K562 (cell line): ENCODE measurements at regions not wholly inside any gene's neighbourhood (a gene's known extent, or its start where the extent isn't known, plus 50 kb on each side); places are given as distances from the start of the nearest gene placed in this dataset.

ENCODE experiments used
- CBFB ChIP-seq: sonication (generic); formaldehyde crosslinking; IDR thresholded peaks from 2 replicates; pipeline ENCODE4 v1.4.0; 2020; ENCODE audit warnings: mild to moderate bottlenecking, missing genetic modification reagents
- HDGF ChIP-seq: fragments of 450-650 bp; IDR thresholded peaks from 2 replicates; pipeline ENCODE4 v1.6.1; 2016
- HMG20A ChIP-seq: fragments of 450-650 bp; formaldehyde crosslinking; conservative IDR thresholded peaks from 2 replicates; pipeline ENCODE4 v1.4.0; 2020; ENCODE audit warnings: mild to moderate bottlenecking, mixed read lengths
- POLR2A ChIP-seq: fragments of 450-650 bp; conservative IDR thresholded peaks from 2 replicates; pipeline ENCODE4 v1.6.1; 2016
- SMARCB1 ChIP-seq: IDR thresholded peaks from 2 replicates; pipeline ENCODE4 v1.6.1; 2011; ENCODE audit warnings: improper control_type of control experiment, low read depth; ENCODE audit not compliant: insufficient read length
- SMC3 ChIP-seq: conservative IDR thresholded peaks from 2 replicates; pipeline ENCODE4 v1.6.1; 2011; ENCODE audit warnings: low read depth, low read length, improper control_type of control experiment; ENCODE audit not compliant: insufficient read depth
- SREBF2 ChIP-seq: sonication (generic); formaldehyde crosslinking; IDR thresholded peaks from 2 replicates; pipeline ENCODE4 v1.4.0; 2020; ENCODE audit warnings: mild to moderate bottlenecking, missing genetic modification reagents
- TCF7L2 ChIP-seq: fragments of 150-350 bp; IDR thresholded peaks from 2 replicates; pipeline ENCODE4 v1.6.1; 2016; ENCODE audit warnings: low read depth, mild to moderate bottlenecking, low read length, moderate library complexity
- ZNF274 ChIP-seq: IDR thresholded peaks from 2 replicates; pipeline ENCODE4 v1.6.1; 2011; ENCODE audit warnings: low read depth, mild to moderate bottlenecking, low read length, moderate library complexity, borderline replicate concordance
- ZSCAN32 ChIP-seq: fragments of 450-650 bp; formaldehyde crosslinking; IDR thresholded peaks from 2 replicates; pipeline ENCODE4 v1.4.0; 2020; ENCODE audit warnings: mild to moderate bottlenecking, moderate library complexity
- TF ChIP-seq, protein P1 (sequence below): fragments of 200-800 bp; sonication (Bioruptor generic); IDR thresholded peaks from 2 replicates; pipeline ENCODE4 v1.6.1; 2017; ENCODE audit warnings: missing genetic modification characterization, missing compliant biosample characterization
- TF ChIP-seq, protein P2 (sequence below), 3 experiments: IDR thresholded peaks in 2 of 3; conservative IDR thresholded peaks in 1 of 3; 2 replicates each; pipeline ENCODE4 v1.5.1; 2011 to 2012; ENCODE audit warnings: low read length in 3 of 3, mild to moderate bottlenecking in 3 of 3, control low read depth in 2 of 3, improper control_type of control experiment in 1 of 3, inconsistent platforms in 1 of 3, low read depth in 1 of 3, mixed read lengths in 1 of 3, moderate library complexity in 1 of 3; ENCODE audit not compliant: insufficient read depth in 2 of 3
- TF ChIP-seq, protein P3 (sequence below): fragments of 450-650 bp; formaldehyde crosslinking; IDR thresholded peaks from 2 replicates; pipeline ENCODE4 v1.4.0; 2022; ENCODE audit warnings: missing genetic modification characterization

DNA sequence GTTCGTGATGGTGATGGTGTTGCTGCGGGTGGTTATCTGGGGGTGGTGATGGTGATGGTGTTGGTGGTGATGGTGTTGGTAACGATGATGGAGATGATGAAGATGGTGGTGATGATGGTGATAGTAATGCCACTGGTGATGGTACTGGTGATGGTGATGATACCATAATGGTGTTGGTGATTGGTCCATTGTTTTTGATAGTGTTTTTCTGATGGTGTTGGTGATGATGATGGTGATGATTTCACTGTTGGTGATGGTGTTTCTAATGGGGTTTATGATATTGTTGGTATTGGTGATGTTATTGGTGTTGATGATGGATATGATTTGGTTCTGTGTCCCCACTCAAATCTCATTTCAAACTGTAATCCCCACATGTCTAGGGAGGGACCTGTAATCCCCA is 51.7 kb upstream of the PITRM1 start:
- TF ChIP-seq, protein P1, sequence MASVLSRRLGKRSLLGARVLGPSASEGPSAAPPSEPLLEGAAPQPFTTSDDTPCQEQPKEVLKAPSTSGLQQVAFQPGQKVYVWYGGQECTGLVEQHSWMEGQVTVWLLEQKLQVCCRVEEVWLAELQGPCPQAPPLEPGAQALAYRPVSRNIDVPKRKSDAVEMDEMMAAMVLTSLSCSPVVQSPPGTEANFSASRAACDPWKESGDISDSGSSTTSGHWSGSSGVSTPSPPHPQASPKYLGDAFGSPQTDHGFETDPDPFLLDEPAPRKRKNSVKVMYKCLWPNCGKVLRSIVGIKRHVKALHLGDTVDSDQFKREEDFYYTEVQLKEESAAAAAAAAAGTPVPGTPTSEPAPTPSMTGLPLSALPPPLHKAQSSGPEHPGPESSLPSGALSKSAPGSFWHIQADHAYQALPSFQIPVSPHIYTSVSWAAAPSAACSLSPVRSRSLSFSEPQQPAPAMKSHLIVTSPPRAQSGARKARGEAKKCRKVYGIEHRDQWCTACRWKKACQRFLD (CRISPR knock-in tag): no peak
- TF ChIP-seq SREBF2 (no peak), HMG20A (CRISPR knock-in tag) (no peak), CBFB (CRISPR knock-in tag) (no peak), POLR2A (no peak), ZNF274 (no peak), HDGF (no peak), SMC3 (no peak), SMARCB1 (no peak), TCF7L2 (no peak), ZSCAN32 (CRISPR knock-in tag) (no peak)
- TF ChIP-seq, protein P2, sequence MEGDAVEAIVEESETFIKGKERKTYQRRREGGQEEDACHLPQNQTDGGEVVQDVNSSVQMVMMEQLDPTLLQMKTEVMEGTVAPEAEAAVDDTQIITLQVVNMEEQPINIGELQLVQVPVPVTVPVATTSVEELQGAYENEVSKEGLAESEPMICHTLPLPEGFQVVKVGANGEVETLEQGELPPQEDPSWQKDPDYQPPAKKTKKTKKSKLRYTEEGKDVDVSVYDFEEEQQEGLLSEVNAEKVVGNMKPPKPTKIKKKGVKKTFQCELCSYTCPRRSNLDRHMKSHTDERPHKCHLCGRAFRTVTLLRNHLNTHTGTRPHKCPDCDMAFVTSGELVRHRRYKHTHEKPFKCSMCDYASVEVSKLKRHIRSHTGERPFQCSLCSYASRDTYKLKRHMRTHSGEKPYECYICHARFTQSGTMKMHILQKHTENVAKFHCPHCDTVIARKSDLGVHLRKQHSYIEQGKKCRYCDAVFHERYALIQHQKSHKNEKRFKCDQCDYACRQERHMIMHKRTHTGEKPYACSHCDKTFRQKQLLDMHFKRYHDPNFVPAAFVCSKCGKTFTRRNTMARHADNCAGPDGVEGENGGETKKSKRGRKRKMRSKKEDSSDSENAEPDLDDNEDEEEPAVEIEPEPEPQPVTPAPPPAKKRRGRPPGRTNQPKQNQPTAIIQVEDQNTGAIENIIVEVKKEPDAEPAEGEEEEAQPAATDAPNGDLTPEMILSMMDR (IDR thresholded peaks at IDR 0.05 in 2 of 3, conservative IDR thresholded peaks at IDR 0.05 in 1 of 3; ENCODE audit: insufficient read depth in 2 of 3, low read depth in 1 of 3, low read length in 3 of 3): no peak
- TF ChIP-seq, protein P3, sequence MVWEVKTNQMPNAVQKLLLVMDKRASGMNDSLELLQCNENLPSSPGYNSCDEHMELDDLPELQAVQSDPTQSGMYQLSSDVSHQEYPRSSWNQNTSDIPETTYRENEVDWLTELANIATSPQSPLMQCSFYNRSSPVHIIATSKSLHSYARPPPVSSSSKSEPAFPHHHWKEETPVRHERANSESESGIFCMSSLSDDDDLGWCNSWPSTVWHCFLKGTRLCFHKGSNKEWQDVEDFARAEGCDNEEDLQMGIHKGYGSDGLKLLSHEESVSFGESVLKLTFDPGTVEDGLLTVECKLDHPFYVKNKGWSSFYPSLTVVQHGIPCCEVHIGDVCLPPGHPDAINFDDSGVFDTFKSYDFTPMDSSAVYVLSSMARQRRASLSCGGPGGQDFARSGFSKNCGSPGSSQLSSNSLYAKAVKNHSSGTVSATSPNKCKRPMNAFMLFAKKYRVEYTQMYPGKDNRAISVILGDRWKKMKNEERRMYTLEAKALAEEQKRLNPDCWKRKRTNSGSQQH (CRISPR knock-in tag): no peak
